ENCODE measurements at regions not wholly inside any gene's neighbourhood (a gene's known extent, or its start where the extent isn't known, plus 50 kb on each side); places are given as distances from the start of the nearest gene placed in this dataset.

- Mint-ChIP-seq H3K9me3 (no peaks in the 10 kb centered on the region), H3K36me3 (ENCODE audit: low read depth) (no peaks in the 10 kb centered on the region), H3K4me1 (peaks cover 27% of the 10 kb centered on the region), H3K4me3 (no peak overlapping the region), H3K27ac (no peak overlapping the region), H3K27me3 (ENCODE audit: insufficient read depth) (peaks cover 62% of the 10 kb centered on the region)
- no peaks in the 10 kb centered on the region for H3K9me3 ChIP-seq (ENCODE audit: control insufficient read depth, low read length)
- H3K4me1 ChIP-seq (ENCODE audit: control insufficient read depth, insufficient read depth, low read length) = no peaks in the 10 kb centered on the region
- no peak overlapping the region for H3K4me3 ChIP-seq (ENCODE audit: low read length)
- no peaks in the 10 kb centered on the region for H3K36me3 ChIP-seq (ENCODE audit: control insufficient read depth, insufficient read depth, low read length)
- H3K9ac ChIP-seq (ENCODE audit: extremely low read depth, low read length, poor library complexity, severe bottlenecking) = no peak overlapping the region
- no peak for TF ChIP-seq CTCF (conservative IDR thresholded peaks at IDR 0.05)
- 89 to 100% methylated on average over 4 of the region's 4 CpGs for WGBS, 2 experiments (ENCODE audit: insufficient coverage in 1 of 2, insufficient read length in 1 of 2)
- peaks cover 51% of the 10 kb centered on the region for H3K27me3 ChIP-seq (ENCODE audit: control insufficient read depth, insufficient read depth, low read length, poor library complexity, severe bottlenecking)
- no peak overlapping the region for H3K27ac ChIP-seq (ENCODE audit: low read depth, low read length)
- no peak for DNase-seq
These were observed 122.1 kb downstream of the FOXB1 start for GRCh38 chr15:60126200-60126599.

GRCh38 chr15:60126661-60127060, 122.5 kb downstream of the FOXB1 start:
- Mint-ChIP-seq H3K4me3 (no peak overlapping the region), H3K36me3 (ENCODE audit: low read depth) (no peaks in the 10 kb centered on the region), H3K9me3 (no peaks in the 10 kb centered on the region), H3K27ac (no peak overlapping the region), H3K4me1 (peaks cover 24% of the 10 kb centered on the region), H3K27me3 (ENCODE audit: insufficient read depth) (peaks cover 59% of the 10 kb centered on the region)
- 93% methylated on average over 5 of the region's 5 CpGs for WGBS, 2 experiments (ENCODE audit: insufficient coverage in 1 of 2, insufficient read length in 1 of 2)
- Histone ChIP-seq H3K4me1 (ENCODE audit: control insufficient read depth, insufficient read depth, low read length) (no peaks in the 10 kb centered on the region), H3K27me3 (ENCODE audit: control insufficient read depth, insufficient read depth, low read length, poor library complexity, severe bottlenecking) (peaks cover 47% of the 10 kb centered on the region), H3K4me3 (ENCODE audit: low read length) (no peak overlapping the region), H3K9ac (ENCODE audit: extremely low read depth, low read length, poor library complexity, severe bottlenecking) (no peak overlapping the region), H3K27ac (ENCODE audit: low read depth, low read length) (no peak overlapping the region), H3K36me3 (ENCODE audit: control insufficient read depth, insufficient read depth, low read length) (no peaks in the 10 kb centered on the region), H3K9me3 (ENCODE audit: control insufficient read depth, low read length) (no peaks in the 10 kb centered on the region)
- no peak for DNase-seq
- no peak for TF ChIP-seq CTCF (conservative IDR thresholded peaks at IDR 0.05)

GRCh38 chr15:60128000-60128376, 123.9 kb downstream of the FOXB1 start:
- H3K36me3 Mint-ChIP-seq (ENCODE audit: low read depth) = no peaks in the 10 kb centered on the region
- Histone ChIP-seq H3K4me1 (ENCODE audit: control insufficient read depth, insufficient read depth, low read length) (no peaks in the 10 kb centered on the region), H3K27ac (ENCODE audit: low read depth, low read length) (no peak overlapping the region), H3K9ac (ENCODE audit: extremely low read depth, low read length, poor library complexity, severe bottlenecking) (peak overlapping the region; percentile 6), H3K27me3 (ENCODE audit: control insufficient read depth, insufficient read depth, low read length, poor library complexity, severe bottlenecking) (peaks cover 38% of the 10 kb centered on the region), H3K36me3 (ENCODE audit: control insufficient read depth, insufficient read depth, low read length) (no peaks in the 10 kb centered on the region), H3K9me3 (ENCODE audit: control insufficient read depth, low read length) (no peaks in the 10 kb centered on the region), H3K4me3 (ENCODE audit: low read length) (peak overlapping the region; percentile 65)
- peaks cover 24% of the 10 kb centered on the region for H3K4me1 Mint-ChIP-seq
- peaks cover 51% of the 10 kb centered on the region for H3K27me3 Mint-ChIP-seq (ENCODE audit: insufficient read depth)
- H3K9me3 Mint-ChIP-seq = no peaks in the 10 kb centered on the region
- 0 to 34% methylated on average over 2 to 5 of the region's 5 CpGs for WGBS, 2 experiments (ENCODE audit: insufficient coverage in 1 of 2, insufficient read length in 1 of 2)
- H3K4me3 Mint-ChIP-seq = peak overlapping the region; percentile 52
- TF ChIP-seq CTCF (conservative IDR thresholded peaks at IDR 0.05) = no peak
- peak; percentile 69 for DNase-seq
- H3K27ac Mint-ChIP-seq = peak overlapping the region; percentile 81
